Activated B cell treated with CpG ODN at 0.5 μM for 24 hours (primary cell): ENCODE measurements at regions not wholly inside any gene's neighbourhood (a gene's known extent, or its start where the extent isn't known, plus 50 kb on each side); places are given as distances from the start of the nearest gene placed in this dataset.

ENCODE experiments used
- ATAC-seq: fragments of 200-7000 bp; cut with Tn5 transposase; one replicate; pipeline ENCODE4 v1.10.0; 2021; ENCODE audit warnings: low read depth, mild to moderate bottlenecking, moderate library complexity
- CTCF ChIA-PET: fragments of 350-600 bp; sonication (Branson Sonifier 250); formaldehyde crosslinking; loops from one replicate; lab custom pipeline; 2021; ENCODE audit warnings: antibody characterized with exemption; lab: Charles Lee
- POLR2A ChIA-PET: fragments of 350-600 bp; sonication (Branson Sonifier 250); formaldehyde crosslinking; loops from one replicate; lab custom pipeline; 2021; ENCODE audit warnings: antibody characterized with exemption; lab: Charles Lee
- DNase-seq: peaks from one replicate; pipeline ENCODE4 v3.0.0; 2022
- H3K27ac Mint-ChIP-seq: one replicate; pipeline ENCODE4 v1.8.0; 2020; ENCODE audit warnings: mixed read lengths
- H3K27me3 Mint-ChIP-seq: one replicate; pipeline ENCODE4 v1.8.0; 2021; ENCODE audit warnings: mixed read lengths
- H3K36me3 Mint-ChIP-seq: one replicate; pipeline ENCODE4 v1.8.0; 2021; ENCODE audit warnings: low read depth, mixed read lengths
- H3K4me1 Mint-ChIP-seq: one replicate; pipeline ENCODE4 v1.8.0; 2021; ENCODE audit warnings: mixed read lengths
- H3K4me3 Mint-ChIP-seq: one replicate; pipeline ENCODE4 v1.8.0; 2020; ENCODE audit warnings: mild to moderate bottlenecking, mixed read lengths
- H3K9me3 Mint-ChIP-seq: one replicate; pipeline ENCODE4 v1.8.0; 2020; ENCODE audit warnings: mixed read lengths
- intact Hi-C: fragments of 100-400 bp; cut with micrococcal nuclease; formaldehyde crosslinking; loops from one replicate; pipeline ENCODE4 v1.15.1; 2024
- TF ChIP-seq, protein P1 (sequence below): fragments of 200-600 bp; IDR thresholded peaks from one replicate; pipeline ENCODE4 v1.8.0; 2022; ENCODE audit warnings: antibody characterized with exemption, mild to moderate bottlenecking

GRCh38 chr13:105107781-105108180 is 1427.7 kb downstream of the EFNB2 start:
- ChIA-PET CTCF (no interaction called here), POLR2A (no interaction called here)
- Mint-ChIP-seq H3K4me3 (no peak overlapping the region), H3K4me1 (no peaks in the 10 kb centered on the region), H3K27me3 (no peaks in the 10 kb centered on the region), H3K27ac (no peak overlapping the region), H3K9me3 (no peaks in the 10 kb centered on the region), H3K36me3 (no peaks in the 10 kb centered on the region)
- DNase-seq (no peak), ATAC-seq (no peak)
- TF ChIP-seq, protein P1, sequence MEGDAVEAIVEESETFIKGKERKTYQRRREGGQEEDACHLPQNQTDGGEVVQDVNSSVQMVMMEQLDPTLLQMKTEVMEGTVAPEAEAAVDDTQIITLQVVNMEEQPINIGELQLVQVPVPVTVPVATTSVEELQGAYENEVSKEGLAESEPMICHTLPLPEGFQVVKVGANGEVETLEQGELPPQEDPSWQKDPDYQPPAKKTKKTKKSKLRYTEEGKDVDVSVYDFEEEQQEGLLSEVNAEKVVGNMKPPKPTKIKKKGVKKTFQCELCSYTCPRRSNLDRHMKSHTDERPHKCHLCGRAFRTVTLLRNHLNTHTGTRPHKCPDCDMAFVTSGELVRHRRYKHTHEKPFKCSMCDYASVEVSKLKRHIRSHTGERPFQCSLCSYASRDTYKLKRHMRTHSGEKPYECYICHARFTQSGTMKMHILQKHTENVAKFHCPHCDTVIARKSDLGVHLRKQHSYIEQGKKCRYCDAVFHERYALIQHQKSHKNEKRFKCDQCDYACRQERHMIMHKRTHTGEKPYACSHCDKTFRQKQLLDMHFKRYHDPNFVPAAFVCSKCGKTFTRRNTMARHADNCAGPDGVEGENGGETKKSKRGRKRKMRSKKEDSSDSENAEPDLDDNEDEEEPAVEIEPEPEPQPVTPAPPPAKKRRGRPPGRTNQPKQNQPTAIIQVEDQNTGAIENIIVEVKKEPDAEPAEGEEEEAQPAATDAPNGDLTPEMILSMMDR, result no peak
- intact Hi-C loops, result no loop called here

DNA sequence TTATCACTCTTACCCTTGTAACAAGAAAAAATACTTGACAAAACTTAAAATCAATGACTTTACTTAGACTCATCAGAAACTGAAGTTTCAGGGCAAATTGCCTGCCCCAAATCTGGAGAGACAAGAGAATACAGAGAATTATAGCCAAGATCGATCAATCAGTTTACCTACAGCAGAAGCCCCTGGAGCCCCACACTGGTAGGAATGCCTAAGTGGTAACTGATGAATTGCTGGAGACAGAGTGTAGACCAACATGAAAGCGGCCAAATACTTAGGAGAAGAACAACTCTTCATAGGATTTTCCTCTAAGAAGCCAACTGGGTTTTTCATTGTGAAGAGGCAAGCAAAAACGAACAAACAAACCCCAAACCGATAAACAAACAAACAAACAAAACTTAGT is 1430.0 kb downstream of the EFNB2 start:
- intact Hi-C loops, result no loop called here
- ATAC-seq (no peak), DNase-seq (no peak)
- TF ChIP-seq, protein P1, result no peak
- H3K9me3 Mint-ChIP-seq, result no peaks in the 10 kb centered on the region
- POLR2A ChIA-PET, result no interaction called here
- no peaks in the 10 kb centered on the region for H3K27me3 Mint-ChIP-seq
- H3K4me3 Mint-ChIP-seq, result no peak overlapping the region
- H3K36me3 Mint-ChIP-seq, result no peaks in the 10 kb centered on the region
- H3K27ac Mint-ChIP-seq, result no peak overlapping the region
- H3K4me1 Mint-ChIP-seq, result no peaks in the 10 kb centered on the region
- CTCF ChIA-PET, result no interaction called here

- ChIA-PET POLR2A (no interaction called here), CTCF (no interaction called here)
- Mint-ChIP-seq H3K27me3 (no peaks in the 10 kb centered on the region), H3K9me3 (no peaks in the 10 kb centered on the region), H3K36me3 (no peaks in the 10 kb centered on the region), H3K4me1 (no peaks in the 10 kb centered on the region), H3K4me3 (no peak overlapping the region), H3K27ac (no peak overlapping the region)
- intact Hi-C loops, result no loop called here
- DNase-seq, result no peak
- ATAC-seq, result no peak
- TF ChIP-seq, protein P1, result no peak
Measured at GRCh38 chr13:105097521-105097920, 1437.9 kb downstream of the EFNB2 start.

DNA sequence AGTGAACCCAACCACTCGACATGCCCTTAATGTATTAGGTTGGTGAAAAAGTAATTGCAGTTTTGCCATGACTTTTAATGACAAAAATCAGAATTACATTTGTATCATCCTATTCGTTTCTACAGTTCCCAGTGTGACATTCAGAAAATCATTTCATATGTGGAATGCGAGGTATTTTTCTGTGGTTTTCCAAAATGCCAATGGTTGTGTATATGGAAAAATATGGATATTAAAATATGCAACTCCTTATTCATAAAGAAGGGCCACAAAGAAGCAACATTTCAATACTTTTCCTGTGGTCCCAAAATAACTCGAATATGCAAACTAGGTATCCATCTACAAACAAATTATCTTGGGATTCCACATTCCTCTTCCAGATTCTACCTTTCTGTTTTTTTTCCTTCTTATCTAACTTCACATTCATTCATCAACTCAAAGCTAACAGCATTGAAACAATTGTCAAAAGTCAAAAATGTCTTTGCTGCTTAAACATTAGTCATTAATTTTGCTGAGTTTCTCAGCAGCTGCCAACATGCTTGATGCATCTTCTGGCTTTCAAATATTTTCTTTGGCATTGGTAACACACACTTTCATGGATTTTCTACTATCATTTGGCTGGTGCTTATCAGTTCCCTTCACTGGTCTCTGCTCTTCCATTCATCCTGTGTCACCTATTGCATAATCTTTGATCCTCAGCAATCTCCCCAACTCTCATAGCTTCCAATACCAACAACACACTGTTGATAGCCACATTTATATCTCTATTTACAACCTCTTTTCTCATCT is 1445.4 kb downstream of the EFNB2 start:
- H3K4me1 Mint-ChIP-seq, result no peaks in the 10 kb centered on the region
- ChIA-PET POLR2A (no interaction called here), CTCF (no interaction called here)
- intact Hi-C loops, result no loop called here
- no peaks in the 10 kb centered on the region for H3K9me3 Mint-ChIP-seq
- ATAC-seq (no peak), DNase-seq (no peak)
- no peak overlapping the region for H3K4me3 Mint-ChIP-seq
- no peaks in the 10 kb centered on the region for H3K36me3 Mint-ChIP-seq
- H3K27me3 Mint-ChIP-seq, result no peaks in the 10 kb centered on the region
- TF ChIP-seq, protein P1, result no peak
- no peak overlapping the region for H3K27ac Mint-ChIP-seq

DNA sequence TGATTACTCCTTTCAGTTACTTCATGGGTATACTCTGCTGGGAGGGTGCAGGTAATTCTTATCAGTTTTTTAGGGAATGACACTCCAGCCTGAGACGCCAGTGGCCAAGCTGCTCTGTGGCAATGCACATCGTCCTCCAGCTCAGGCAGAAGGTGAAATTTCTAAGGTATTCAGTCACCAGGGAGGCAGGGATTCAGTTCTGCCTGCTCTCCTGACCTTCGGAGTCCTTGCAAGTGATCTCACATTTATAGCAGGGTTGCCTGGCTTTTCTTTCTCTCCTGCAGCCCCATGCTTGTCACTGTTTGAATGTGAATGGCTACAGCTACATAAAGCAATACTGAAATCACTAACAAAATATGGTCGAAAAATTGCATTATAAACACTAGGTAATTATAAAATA is 1447.5 kb downstream of the EFNB2 start:
- H3K9me3 Mint-ChIP-seq, result peaks cover 4% of the 10 kb centered on the region
- H3K36me3 Mint-ChIP-seq, result no peaks in the 10 kb centered on the region
- no peaks in the 10 kb centered on the region for H3K4me1 Mint-ChIP-seq
- TF ChIP-seq, protein P1, result no peak
- intact Hi-C loops, result no loop called here
- no peaks in the 10 kb centered on the region for H3K27me3 Mint-ChIP-seq
- no peak overlapping the region for H3K27ac Mint-ChIP-seq
- DNase-seq (no peak), ATAC-seq (no peak)
- ChIA-PET POLR2A (no interaction called here), CTCF (no interaction called here)
- H3K4me3 Mint-ChIP-seq, result no peak overlapping the region
